HG03196 (cell line): ENCODE measurements at regions not wholly inside any gene's neighbourhood (a gene's known extent, or its start where the extent isn't known, plus 50 kb on each side); places are given as distances from the start of the nearest gene placed in this dataset.
"Not testable (repeated sequence)": the region's sequence is repeated elsewhere in the genome, so short reads cannot be mapped to it uniquely, and the experiment has no call there.

Experiments
- ATAC-seq: cut with Tn5 transposase; IDR thresholded peaks from one replicate; pipeline ENCODE4 v1.9.1; 2021; ENCODE audit not compliant: unreplicated experiment

GRCh38 chr9:84054341-84055010, 73.9 kb downstream of the RMI1 start:
- no peak for ATAC-seq

DNA sequence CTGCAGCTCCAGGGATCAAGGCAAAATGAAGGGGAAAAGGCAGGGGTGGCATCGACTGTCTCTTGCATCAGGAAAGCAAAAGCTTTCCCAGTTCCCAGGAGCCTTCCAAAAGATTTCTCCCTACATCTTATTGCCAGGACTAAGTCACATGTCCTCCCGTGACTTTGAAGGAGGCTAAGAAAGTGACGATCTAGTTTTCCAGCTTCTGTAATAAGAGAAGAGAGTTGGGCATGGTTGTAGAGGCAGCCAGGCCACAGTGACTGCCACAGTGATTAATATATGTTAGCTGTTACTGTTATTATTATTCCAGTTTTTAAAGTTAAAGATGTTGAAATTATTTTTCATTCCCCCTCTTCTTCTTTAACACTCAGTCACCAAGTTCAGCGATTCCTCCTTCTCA, 77.1 kb downstream of the RMI1 start:
- ATAC-seq: no peak

DNA sequence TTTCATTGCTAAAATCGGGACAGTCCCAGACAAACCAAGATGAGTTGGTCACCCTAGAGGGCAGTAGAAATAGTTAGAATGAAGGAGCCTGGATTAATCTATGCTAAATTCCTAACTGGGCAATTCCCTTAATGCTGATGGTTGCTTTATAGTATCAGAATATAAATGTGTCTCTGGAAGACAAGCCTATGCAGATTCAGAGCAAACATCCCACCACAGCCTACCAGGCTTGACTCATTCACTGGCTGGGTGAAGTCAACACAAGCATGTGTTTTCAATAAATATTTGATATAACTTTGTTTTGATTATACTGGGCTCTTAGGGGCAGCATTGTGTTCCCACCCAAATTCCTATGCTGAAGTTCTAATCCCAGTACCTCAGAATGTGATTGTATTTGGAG, 79.3 kb downstream of the RMI1 start:
- no peak for ATAC-seq

- no peak for ATAC-seq
Observed at GRCh38 chr9:84061613-84062193, 81.1 kb downstream of the RMI1 start.

DNA sequence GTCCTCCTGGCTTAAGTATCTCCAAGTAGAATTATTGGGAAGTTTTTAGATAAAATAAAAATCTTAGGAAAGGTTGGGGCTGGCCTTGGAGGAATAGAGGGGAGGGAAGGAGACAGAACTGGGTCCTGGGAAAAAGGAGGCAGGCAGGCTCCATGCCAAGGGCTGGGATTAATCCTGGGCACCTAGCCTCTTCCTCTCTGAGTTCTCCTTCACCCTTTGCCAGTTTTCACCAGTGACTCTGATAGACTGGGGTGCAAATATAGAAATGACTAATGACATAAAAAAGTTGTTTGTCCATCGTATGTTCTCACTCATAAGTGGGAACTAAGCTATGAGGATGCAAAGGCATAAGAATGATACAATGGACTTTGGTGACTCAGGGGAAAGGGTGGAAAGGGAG, 81.9 kb downstream of the RMI1 start:
- no peak for ATAC-seq

GRCh38 chr9:84067821-84068220, 87.2 kb downstream of the RMI1 start:
- no peak for ATAC-seq

- no peak for ATAC-seq
Observed at GRCh38 chr9:84068872-84069271, 88.3 kb downstream of the RMI1 start.

GRCh38 chr9:84070590-84070989, 90.0 kb downstream of the RMI1 start:
- no peak for ATAC-seq

DNA sequence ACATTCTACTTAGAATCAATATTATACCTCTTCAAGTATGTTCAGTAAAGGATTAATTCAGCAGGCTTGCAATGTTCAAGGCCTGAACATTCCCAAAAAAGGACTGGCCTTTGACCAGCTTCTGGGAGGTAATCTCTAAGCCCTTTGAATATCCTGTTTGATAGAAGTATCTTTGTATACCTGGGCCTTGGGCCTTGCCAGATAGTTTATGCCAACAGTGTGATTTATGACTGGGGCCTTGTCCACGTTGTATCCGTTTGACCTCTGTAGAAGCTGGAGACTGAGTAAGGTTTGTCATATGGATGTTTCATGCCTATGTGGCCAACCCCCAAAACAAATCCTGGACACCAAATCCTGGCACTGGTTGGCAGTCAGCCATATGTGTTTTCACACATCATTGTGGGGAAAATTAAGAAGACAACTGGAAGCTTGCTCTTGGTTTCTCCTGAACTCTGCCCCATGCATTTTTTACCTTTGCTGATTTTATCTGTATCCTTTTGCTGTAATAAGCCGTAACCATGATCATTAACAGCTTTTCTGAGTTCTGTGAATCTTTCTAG, 92.1 kb downstream of the RMI1 start:
- ATAC-seq: no peak

GRCh38 chr9:84075004-84075403, 94.4 kb downstream of the RMI1 start:
- no peak for ATAC-seq

GRCh38 chr9:84076384-84076783, 95.8 kb downstream of the RMI1 start:
- ATAC-seq: no peak

DNA sequence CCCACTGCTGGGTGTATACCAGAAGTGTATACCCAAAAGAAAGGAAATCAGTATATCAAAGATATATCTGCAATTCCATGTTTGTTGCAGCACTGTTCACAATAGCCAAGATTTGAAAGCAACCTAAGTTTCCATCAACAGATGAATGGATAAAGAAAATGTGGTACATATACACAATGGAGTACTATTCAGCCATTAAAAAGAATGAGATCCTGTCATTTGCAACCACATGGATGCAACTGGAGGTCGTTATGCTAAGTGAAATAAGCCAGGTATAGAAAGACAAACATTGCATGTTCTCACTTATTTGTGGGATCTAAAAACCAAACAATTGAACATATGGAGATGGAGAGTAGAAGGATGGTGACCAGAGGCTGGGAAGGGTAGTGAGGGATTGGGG, 97.2 kb downstream of the RMI1 start:
- ATAC-seq: not testable (repeated sequence)

- ATAC-seq: no peak
Observed at GRCh38 chr9:84079994-84080393, 99.4 kb downstream of the RMI1 start.

GRCh38 chr9:84101964-84102632, 121.5 kb downstream of the RMI1 start:
- ATAC-seq: no peak

GRCh38 chr9:84103651-84104377, 123.2 kb downstream of the RMI1 start:
- ATAC-seq: no peak

- ATAC-seq: no peak
Observed at GRCh38 chr9:84107081-84107480, 126.5 kb downstream of the RMI1 start.

GRCh38 chr9:84107995-84108394, 127.4 kb downstream of the RMI1 start:
- no peak for ATAC-seq

DNA sequence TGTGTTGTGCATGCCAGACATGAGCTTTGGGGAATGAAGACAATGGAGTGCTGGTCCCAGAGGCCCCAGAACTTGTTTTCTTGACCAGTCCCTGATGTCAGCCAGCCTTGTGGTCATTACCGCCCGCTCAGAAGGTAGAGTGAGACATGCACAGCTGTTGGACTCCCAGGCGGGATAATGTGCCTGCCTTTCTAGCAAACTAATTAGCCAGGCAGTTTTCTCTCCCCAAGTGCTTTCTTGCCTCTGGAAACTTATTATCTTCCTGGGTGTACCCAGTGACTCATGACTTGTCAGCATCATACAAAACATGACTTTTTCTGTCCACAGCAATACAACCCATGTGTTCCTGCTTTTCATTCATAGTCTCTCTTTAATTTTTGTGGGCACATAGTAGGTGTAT, 131.1 kb downstream of the RMI1 start:
- ATAC-seq: no peak

GRCh38 chr9:84121991-84122523, 141.5 kb downstream of the RMI1 start:
- ATAC-seq: no peak

- no peak for ATAC-seq
Observed at GRCh38 chr9:84122572-84122971, 142.0 kb downstream of the RMI1 start.
